Astrocyte (in vitro differentiated cells and primary cell): ENCODE measurements at regions not wholly inside any gene's neighbourhood (a gene's known extent, or its start where the extent isn't known, plus 50 kb on each side); places are given as distances from the start of the nearest gene placed in this dataset.

Experiments
- EZH2 ChIP-seq: IDR thresholded peaks from 2 replicates; pipeline ENCODE4 v1.6.1; 2012; ENCODE audit warnings: mild to moderate bottlenecking, low read length, inconsistent platforms; ENCODE audit not compliant: insufficient read depth
- TF ChIP-seq, protein P1 (sequence below): IDR thresholded peaks from 2 replicates; pipeline ENCODE4 v1.5.1; 2011; ENCODE audit warnings: low read depth, mild to moderate bottlenecking, inconsistent platforms, low read length, moderate library complexity; ENCODE audit not compliant: insufficient read depth

GRCh38 chr5:175382171-175382570 lies 61.8 kb downstream of the DRD1 start:
- TF ChIP-seq, protein P1, sequence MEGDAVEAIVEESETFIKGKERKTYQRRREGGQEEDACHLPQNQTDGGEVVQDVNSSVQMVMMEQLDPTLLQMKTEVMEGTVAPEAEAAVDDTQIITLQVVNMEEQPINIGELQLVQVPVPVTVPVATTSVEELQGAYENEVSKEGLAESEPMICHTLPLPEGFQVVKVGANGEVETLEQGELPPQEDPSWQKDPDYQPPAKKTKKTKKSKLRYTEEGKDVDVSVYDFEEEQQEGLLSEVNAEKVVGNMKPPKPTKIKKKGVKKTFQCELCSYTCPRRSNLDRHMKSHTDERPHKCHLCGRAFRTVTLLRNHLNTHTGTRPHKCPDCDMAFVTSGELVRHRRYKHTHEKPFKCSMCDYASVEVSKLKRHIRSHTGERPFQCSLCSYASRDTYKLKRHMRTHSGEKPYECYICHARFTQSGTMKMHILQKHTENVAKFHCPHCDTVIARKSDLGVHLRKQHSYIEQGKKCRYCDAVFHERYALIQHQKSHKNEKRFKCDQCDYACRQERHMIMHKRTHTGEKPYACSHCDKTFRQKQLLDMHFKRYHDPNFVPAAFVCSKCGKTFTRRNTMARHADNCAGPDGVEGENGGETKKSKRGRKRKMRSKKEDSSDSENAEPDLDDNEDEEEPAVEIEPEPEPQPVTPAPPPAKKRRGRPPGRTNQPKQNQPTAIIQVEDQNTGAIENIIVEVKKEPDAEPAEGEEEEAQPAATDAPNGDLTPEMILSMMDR = no peak
- TF ChIP-seq EZH2 = no peak
